PC-3 (cell line): ENCODE measurements at regions not wholly inside any gene's neighbourhood (a gene's known extent, or its start where the extent isn't known, plus 50 kb on each side); places are given as distances from the start of the nearest gene placed in this dataset.

Experiments
- EZH2 ChIP-seq: fragments of 300-600 bp; sonication (generic); IDR thresholded peaks from one replicate; pipeline ENCODE4 v1.6.1; 2017; ENCODE audit warnings: antibody characterized with exemption, mild to moderate bottlenecking, low read length; ENCODE audit not compliant: unreplicated experiment
- EZH2phosphoT487 ChIP-seq: fragments of 300-600 bp; sonication (generic); IDR thresholded peaks from 2 replicates; pipeline ENCODE4 v1.6.1; 2018; ENCODE audit warnings: mild to moderate bottlenecking, antibody characterized with exemption, low read length, borderline replicate concordance
- TF ChIP-seq, protein P1 (sequence below): fragments of 300-600 bp; sonication (generic); conservative IDR thresholded peaks from 2 replicates; pipeline ENCODE4 v1.5.1; 2017; ENCODE audit warnings: antibody characterized with exemption, low read depth, mild to moderate bottlenecking, low read length

- TF ChIP-seq, protein P1, sequence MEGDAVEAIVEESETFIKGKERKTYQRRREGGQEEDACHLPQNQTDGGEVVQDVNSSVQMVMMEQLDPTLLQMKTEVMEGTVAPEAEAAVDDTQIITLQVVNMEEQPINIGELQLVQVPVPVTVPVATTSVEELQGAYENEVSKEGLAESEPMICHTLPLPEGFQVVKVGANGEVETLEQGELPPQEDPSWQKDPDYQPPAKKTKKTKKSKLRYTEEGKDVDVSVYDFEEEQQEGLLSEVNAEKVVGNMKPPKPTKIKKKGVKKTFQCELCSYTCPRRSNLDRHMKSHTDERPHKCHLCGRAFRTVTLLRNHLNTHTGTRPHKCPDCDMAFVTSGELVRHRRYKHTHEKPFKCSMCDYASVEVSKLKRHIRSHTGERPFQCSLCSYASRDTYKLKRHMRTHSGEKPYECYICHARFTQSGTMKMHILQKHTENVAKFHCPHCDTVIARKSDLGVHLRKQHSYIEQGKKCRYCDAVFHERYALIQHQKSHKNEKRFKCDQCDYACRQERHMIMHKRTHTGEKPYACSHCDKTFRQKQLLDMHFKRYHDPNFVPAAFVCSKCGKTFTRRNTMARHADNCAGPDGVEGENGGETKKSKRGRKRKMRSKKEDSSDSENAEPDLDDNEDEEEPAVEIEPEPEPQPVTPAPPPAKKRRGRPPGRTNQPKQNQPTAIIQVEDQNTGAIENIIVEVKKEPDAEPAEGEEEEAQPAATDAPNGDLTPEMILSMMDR: no peak
- TF ChIP-seq EZH2phosphoT487: no peak
- no peak for TF ChIP-seq EZH2
Measured at GRCh38 chr4:140220058-140220457, 66.1 kb upstream of the MAML3 start.
